Lower leg skin (tissue), 3 donors: ENCODE measurements at regions not wholly inside any gene's neighbourhood (a gene's known extent, or its start where the extent isn't known, plus 50 kb on each side); places are given as distances from the start of the nearest gene placed in this dataset.

Experiments
- CTCF ChIP-seq, 3 donors: fragments of 450-650 bp; IDR thresholded peaks; one replicate each; pipeline ENCODE4 v1.5.1; 2016; ENCODE audit warnings: antibody characterized with exemption in 3 of 3, mild to moderate bottlenecking in 3 of 3, moderate library complexity in 2 of 3
- POLR2A ChIP-seq, 2 donors: fragments of 450-650 bp; IDR thresholded peaks; one replicate each; pipeline ENCODE4 v1.6.1; 2016 to 2017; ENCODE audit warnings: antibody characterized with exemption in 2 of 2, mild to moderate bottlenecking in 1 of 2, moderate library complexity in 1 of 2

DNA sequence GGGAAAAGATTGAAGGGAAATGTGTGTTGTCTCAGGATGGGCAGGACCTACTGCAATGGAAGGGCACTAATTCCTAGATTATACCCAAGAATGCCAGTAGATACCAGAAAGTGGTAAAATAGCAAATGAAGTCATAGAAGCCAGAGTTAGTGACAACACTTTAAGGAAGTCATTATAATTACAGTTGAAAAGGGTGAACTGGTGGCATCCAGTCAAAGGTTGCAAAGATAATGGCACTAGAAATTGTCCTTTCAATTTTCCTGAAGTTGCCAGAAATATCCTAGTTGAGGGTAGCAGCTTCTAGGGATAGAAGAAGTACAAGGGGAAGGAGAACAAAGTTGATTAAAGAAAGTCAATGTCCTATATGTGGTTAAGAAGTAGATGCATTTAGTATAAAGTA lies 68.8 kb upstream of the GLS start:
- TF ChIP-seq POLR2A (IDR thresholded peaks at IDR 0.05) (no peak), CTCF (IDR thresholded peaks at IDR 0.05) (no peak)
